NOMO-1 treated with dmso at 0.1 percent for 144 hours (cell line): ENCODE measurements at regions not wholly inside any gene's neighbourhood (a gene's known extent, or its start where the extent isn't known, plus 50 kb on each side); places are given as distances from the start of the nearest gene placed in this dataset.

Source experiments
- DNase-seq: peaks from one replicate; lab custom pipeline; 2025; ENCODE audit not compliant: unreplicated experiment; lab: John Stamatoyannopoulos, UW

- no peak for DNase-seq
These were observed 1072.3 kb downstream of the RAPGEF2 start for GRCh38 chr4:160175064-160175643.

- DNase-seq = no peak
These were observed 1077.3 kb downstream of the RAPGEF2 start for GRCh38 chr4:160180211-160180610.

- no peak for DNase-seq
These were observed 1079.8 kb downstream of the RAPGEF2 start for GRCh38 chr4:160182727-160183126.

DNA sequence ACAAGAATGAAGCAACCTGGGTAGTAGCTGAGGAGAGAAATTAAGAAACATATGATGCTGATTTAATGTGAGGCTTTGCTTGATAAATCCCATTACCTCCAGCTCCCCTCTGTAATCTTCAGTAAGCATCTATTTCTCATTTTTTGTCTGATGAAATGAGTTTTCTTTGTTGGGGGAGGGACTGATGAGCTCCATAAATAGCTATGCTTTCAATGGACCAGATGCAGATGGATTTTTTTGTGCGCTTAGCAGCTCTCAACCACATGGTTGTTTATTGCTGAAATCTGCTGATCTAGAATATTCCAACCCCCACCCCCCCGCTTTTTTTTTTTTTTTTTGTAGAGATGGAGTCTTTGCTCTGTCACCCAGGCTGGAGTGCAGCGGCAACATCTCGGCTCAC lies 1082.0 kb downstream of the RAPGEF2 start:
- no peak for DNase-seq

DNA sequence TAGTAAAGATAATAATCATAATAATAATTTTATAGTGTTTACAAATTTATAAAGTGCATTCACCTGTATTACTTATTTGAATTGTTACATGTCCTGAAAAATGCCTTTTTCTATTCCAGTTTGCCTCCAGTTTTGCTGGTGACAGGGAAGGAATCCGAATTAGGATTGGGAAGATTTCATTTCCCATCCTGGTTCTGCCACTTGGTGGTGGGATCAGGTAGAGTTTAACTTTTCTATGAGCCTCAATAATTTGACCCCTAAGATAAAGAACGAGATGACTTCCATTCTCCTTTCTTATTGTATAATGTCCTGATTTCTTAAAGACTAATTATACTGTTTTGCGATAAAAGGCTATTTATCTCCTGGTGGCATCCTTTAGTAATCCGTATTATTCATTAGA lies 1090.9 kb downstream of the RAPGEF2 start:
- DNase-seq = no peak

GRCh38 chr4:160194716-160195115 lies 1091.8 kb downstream of the RAPGEF2 start:
- no peak for DNase-seq

DNA sequence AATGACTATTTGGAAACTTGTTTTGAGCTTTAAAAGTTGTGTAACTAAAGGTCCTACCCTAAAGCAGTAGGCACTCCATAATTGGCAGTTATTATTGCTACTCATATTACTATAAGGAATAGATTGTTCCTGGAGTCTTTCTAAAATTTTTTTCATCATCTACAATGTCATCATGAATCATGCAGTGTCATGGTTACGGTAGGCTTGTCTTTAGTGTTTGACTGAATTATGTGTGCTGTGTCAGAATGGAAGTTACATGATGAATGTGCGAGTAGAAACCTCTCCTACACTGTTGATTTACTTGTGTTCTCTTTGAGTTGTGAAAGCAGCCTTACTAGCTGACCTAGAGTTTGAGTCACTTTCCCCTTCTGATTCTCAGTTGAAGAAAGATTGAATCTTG lies 1099.9 kb downstream of the RAPGEF2 start:
- DNase-seq = no peak

- DNase-seq = no peak
These were observed 1109.2 kb downstream of the RAPGEF2 start for GRCh38 chr4:160212078-160212477.

GRCh38 chr4:160213366-160213765 lies 1110.5 kb downstream of the RAPGEF2 start:
- no peak for DNase-seq

DNA sequence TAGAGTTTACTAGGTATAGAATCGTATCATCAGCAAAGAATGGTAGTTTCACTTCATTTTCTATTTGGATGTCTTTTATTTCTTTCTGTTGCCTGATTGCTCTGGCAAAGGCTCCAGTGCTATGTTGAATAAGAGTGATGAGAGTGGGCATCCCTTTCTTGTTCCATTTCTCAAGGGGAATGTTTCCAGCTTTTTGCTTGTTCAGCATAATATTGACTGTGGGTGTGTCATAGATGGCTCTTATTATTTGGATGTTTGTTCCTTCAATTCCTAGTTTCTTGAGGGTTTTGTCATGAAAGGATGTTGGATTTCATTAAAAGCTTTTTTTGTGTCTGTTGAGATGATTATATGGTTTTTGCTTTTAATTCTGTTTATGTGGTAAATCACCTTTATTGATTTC lies 1114.5 kb downstream of the RAPGEF2 start:
- DNase-seq = no peak

- DNase-seq = no peak
These were observed 1121.2 kb downstream of the RAPGEF2 start for GRCh38 chr4:160224049-160224448.

GRCh38 chr4:160233141-160233540 lies 1130.3 kb downstream of the RAPGEF2 start:
- no peak for DNase-seq

DNA sequence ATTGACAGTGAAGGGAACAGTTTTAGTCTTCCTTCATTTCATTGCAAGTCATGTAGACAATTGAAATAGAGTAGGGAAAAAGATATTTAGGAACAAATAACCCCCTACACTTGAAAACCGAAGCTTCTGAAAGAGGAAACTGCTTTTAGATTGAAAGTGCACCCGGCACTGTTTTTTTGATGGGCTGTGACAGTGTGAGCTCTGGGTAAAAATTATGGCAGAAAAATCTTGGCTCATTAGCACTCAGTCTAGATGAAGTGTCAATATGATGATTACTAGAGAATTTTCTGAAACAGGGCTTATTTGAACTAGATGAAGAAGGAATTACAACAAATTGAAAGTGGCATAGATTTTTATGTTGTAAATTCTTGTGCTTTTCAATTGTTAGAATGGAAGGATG lies 1132.4 kb downstream of the RAPGEF2 start:
- no peak for DNase-seq

GRCh38 chr4:160235771-160236170 lies 1132.9 kb downstream of the RAPGEF2 start:
- no peak for DNase-seq

DNA sequence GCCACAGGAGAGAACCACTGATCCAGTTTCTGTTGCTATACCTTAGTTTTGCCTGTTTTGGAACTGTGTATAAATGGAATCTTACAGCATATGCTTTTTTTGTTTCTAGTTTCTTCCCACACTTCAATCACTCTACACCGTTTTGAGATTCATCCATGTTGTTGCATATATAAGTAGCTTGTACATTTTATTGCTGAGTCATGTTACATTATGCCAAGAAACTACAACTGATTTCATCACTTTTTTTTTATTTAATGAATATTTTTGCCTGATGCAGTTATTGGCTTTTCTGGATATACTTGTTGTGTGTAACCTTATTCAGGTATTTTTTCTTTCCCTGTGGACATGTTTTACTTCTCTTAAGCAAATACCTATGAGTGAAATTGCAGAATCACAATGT lies 1135.9 kb downstream of the RAPGEF2 start:
- no peak for DNase-seq

DNA sequence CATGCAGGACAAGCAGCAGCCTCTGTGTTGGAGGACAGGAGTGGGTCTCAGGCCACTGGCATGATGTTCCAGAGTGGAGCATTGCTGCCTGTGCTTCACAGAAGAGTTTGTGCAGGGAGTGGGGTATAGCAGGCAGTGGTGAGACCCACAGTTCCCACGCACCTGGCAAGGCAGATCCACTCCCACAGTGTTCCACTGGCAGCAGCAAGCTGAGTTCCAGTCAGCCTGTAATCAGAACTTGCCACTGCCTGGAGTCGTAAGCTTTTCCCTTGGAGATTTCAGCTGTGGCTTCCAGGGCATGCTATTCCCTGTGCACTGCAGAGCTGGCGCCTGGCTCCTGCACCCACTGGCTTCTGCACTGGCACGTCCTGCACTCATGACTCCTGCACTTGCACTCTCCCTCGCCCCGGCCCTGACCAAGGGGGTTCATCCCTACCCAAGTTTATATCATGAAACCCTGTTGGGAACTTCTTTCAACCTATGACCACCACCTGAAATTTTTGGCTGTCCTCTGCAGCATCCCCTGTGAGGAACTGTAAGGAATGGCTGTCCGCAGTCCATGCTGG lies 1144.3 kb downstream of the RAPGEF2 start:
- no peak for DNase-seq

DNA sequence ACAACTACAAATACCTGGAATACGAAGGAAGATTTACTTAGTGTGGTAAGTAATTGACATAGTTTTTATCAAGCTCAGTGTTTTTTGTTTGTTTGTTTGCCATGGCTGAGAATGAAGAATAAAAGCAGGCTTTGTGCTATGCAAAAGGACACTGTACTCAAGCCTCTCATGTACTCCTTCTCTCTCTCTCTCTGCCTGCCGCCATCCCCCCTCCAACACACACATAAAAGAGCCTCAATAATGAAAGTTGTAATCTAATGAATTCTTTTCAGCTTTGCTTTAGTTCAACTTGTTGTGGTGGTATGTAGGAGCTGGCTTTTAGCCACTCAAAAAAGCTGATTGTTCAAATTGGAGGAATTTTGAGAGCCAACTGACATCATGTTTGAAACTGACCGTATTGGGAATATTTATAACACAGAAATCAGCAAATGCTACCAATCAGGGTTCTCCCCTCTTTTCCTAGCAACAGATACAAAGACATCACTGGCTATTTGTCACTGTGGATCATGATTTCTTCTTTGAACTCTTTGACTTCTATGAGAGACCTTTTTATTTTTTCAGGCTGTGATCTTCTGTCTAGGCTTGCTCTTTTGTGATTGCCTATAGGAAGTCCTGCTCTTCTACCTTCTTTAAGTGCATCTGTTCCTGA lies 1148.8 kb downstream of the RAPGEF2 start:
- DNase-seq = no peak

DNA sequence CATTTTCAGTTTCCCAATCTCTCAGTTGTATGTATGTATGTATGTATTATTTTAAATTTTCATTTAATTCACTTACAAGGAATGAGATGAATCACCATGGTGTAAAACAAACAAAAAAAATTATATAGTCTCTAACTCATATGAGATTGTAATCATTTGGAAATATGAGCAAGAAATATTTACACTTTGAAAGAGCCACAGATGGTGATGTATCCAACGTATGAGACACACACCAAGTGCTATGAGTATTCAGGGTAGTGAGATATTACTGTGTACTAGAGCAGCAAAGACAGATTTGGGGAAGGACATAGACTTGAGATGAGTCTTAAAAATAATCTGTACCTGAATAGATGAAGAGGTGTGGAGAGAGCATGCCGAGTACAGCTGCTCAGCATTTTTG lies 1154.4 kb downstream of the RAPGEF2 start:
- no peak for DNase-seq

- no peak for DNase-seq
These were observed 1162.1 kb downstream of the RAPGEF2 start for GRCh38 chr4:160265014-160265413.

DNA sequence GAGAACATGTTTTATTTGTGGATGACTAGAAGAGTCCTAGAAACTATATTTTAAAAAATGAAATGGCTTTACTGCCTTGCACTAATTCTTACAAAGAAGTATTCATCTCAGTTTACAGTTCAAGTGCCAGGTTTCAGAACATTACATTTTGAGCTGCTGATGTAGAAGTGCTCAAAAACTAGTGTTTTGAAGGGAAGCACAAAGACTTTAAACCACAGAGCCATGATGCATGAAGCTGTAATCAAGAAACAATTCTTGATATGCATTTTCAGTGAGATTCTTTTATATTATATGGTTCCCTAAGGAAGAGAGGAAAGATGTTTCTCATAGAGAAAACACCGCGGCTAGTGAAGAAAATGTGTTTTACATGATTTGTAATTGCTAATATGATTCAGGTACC lies 1163.0 kb downstream of the RAPGEF2 start:
- DNase-seq = no peak

- DNase-seq = no peak
These were observed 1174.0 kb downstream of the RAPGEF2 start for GRCh38 chr4:160276785-160277325.

DNA sequence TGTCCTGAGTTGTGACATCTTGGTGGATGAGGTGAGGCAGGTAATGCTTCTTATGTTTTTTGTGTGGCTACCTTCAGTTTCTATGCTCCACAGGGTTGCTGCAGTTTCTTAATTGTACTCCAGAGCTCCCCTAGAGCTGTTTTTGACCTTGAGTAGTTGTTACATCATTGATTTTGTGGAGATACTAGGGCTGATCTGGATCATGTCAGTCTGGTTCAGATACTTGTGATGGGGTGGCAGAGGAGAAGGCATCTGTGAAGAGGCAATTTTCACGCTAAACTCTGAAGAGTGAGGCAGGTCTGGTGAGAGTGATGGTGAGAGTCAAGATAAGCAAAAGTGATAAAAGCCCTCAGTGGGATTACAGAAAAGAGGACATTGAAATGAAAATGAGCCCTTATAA lies 1180.2 kb downstream of the RAPGEF2 start:
- no peak for DNase-seq

DNA sequence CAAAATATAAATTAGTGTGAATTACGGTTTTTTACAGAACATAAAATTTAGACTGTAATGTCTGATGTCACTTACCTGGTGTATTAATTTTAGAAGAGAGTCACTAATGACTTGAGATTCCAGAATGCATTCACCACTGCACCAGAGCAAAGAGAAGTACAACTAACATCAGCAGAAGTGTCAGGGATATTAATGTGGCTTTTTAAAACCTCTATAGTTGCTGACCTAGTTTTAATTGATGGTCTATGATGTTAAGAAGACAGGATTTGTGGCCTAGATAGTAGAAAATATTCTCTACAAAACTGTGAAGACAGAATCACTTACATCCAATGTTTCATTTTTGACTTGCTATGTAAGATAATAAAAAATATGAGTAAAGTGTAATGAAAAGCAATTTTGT lies 1181.6 kb downstream of the RAPGEF2 start:
- no peak for DNase-seq
